ENCODE measurements at regions not wholly inside any gene's neighbourhood (a gene's known extent, or its start where the extent isn't known, plus 50 kb on each side); places are given as distances from the start of the nearest gene placed in this dataset.
"Not testable (repeated sequence)": the region's sequence is repeated elsewhere in the genome, so short reads cannot be mapped to it uniquely, and the experiment has no call there.

GRCh38 chr4:132076829-132077228 is 1072.3 kb upstream of the PCDH10 start:
- no peak for DNase-seq (ENCODE audit: extremely low read depth, low read depth)

DNA sequence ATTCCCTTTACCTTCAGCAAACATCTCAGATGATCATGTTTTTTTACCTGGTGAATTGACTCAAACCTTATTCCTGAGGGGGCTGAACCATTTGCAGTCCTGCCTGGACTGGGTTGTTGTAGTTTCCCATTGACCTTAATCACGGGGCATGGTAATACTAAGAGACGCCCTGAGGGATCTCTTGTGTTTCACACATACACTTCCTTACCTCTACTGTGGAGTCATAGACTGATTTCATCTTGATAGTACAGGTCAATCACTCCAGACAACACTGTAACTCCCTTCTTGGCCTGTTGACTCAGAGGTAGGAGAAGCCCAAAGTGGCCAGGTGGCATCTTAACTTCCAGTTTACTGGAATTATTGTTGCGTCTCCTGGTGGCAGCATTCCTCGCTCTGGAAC is 1064.0 kb upstream of the PCDH10 start:
- DNase-seq (ENCODE audit: extremely low read depth, low read depth) = no peak

- no peak for DNase-seq (ENCODE audit: extremely low read depth, low read depth)
Measured at GRCh38 chr4:132094017-132094416, 1055.1 kb upstream of the PCDH10 start.

GRCh38 chr4:132097041-132097440 is 1052.1 kb upstream of the PCDH10 start:
- no peak for DNase-seq (ENCODE audit: extremely low read depth, low read depth)

GRCh38 chr4:132101526-132101925 is 1047.6 kb upstream of the PCDH10 start:
- no peak for DNase-seq (ENCODE audit: extremely low read depth, low read depth)

DNA sequence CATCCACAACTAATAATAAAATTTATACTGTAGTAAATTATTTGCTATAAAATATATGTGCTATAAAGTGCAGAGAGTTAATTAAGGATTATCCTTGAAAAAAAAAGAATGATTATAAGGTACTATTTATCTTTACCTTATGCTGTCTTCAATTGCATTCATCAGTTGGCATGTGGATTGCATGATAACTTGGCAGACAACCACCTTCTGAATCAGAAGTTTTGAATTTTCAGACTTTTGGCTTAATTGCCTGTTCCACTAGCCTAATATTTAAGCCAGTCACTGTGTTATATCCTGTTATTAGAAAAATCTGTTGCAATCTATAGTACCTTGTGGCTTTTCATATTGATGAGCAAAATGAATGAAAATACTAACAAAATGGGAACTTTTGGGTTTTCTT is 1040.3 kb upstream of the PCDH10 start:
- DNase-seq (ENCODE audit: extremely low read depth, low read depth) = no peak

GRCh38 chr4:132114885-132115284 is 1034.2 kb upstream of the PCDH10 start:
- DNase-seq (ENCODE audit: extremely low read depth, low read depth) = no peak

- not testable (repeated sequence) for DNase-seq (ENCODE audit: extremely low read depth, low read depth)
Measured at GRCh38 chr4:132122741-132123140, 1026.4 kb upstream of the PCDH10 start.

GRCh38 chr4:132123870-132124623 is 1025.0 kb upstream of the PCDH10 start:
- DNase-seq (ENCODE audit: extremely low read depth, low read depth) = no peak

DNA sequence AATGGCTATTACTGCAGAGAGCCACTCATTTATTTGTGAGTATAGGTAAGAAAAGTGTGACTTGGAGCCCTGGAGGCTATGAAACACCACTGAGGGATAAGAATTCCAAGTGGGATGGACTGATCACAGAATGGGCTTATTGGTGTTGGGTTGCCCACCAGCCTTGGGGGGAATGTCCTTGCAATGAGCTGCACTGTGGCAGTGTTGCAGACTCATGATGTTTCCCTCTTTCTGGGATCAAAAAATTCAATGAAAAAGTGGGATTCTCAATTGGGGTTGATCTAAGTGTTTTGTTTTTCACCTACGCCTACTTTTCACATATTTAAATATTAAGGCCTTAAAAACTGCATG is 1024.5 kb upstream of the PCDH10 start:
- DNase-seq (ENCODE audit: extremely low read depth, low read depth) = no peak

- DNase-seq (ENCODE audit: extremely low read depth, low read depth) = no peak
Measured at GRCh38 chr4:132125131-132125530, 1024.0 kb upstream of the PCDH10 start.

DNA sequence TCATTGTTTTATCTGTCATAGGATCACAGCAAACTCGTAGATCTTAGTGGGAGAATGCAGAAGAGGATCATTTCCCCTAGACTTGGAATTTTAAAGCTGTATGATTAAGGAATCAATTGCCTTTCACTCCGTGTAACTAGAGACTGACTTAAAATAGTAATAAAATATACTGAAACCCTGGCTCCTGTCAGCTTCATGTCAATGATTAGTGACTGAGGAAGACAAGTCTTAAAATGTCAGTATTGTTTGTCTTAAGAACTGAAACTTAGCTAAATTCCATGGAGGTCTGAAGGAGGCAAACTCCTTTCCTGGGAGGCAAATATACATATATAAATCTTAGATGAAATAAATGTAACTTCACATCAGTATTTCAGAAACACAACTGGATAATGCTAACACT is 1016.7 kb upstream of the PCDH10 start:
- DNase-seq (ENCODE audit: extremely low read depth, low read depth) = no peak

DNA sequence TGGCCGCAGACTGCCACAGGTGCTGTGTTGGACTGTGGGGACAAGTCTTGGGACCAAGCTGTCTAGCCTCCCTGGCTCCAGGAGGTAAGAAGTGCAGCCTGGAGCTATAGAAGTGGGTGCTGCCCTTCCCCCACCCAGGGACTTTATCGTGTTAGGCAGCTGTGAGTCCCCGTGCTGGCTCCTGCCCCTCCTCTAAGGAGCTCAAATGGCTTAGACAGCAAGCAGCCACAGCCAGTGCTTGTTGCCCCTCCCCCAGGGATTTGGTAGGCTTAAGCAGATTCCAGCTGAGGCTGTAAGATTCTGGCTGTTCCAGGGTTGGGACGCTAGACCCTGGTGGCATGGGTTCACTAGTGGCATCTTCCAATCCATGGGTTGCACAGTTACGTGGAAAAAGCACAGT is 979.4 kb upstream of the PCDH10 start:
- no peak for DNase-seq (ENCODE audit: extremely low read depth, low read depth)

DNA sequence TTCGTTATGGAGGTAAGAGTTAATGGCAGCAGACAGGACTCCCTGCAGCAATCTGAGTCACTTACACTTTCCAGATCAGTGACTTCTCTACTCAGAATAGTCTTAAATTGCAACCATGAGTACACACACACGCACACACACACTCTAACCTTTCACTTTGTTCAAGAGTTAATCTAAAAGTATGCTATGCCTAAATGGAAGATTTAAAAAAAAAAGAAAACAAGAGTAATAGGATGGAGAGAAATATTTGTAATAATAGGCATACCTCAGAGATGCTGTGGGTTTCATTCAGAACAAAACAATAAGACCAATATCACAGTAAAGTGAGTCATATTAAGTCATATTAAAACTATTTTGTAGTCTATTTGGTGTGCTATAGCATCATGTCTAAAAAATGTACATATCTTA is 969.1 kb upstream of the PCDH10 start:
- no peak for DNase-seq (ENCODE audit: extremely low read depth, low read depth)

DNA sequence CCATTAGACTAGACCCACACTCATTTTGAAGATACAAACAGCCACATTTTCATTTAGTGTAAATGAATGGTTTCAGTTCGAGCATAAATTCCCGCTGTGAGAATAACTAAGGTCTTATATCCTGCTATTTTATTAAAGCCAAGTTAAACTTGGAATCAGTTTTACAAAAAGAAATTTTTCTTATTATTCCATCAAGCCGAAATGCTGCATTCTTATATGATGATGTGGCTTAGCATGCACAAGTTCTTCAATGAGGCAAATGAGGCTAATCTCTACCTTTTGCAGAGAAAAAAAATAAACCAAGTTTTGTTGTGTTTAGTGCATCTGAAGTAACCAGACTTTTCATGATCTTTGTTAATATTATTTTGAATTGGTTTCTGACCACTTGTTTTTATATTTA is 953.9 kb upstream of the PCDH10 start:
- no peak for DNase-seq (ENCODE audit: extremely low read depth, low read depth)

GRCh38 chr4:132203618-132204017 is 945.5 kb upstream of the PCDH10 start:
- DNase-seq (ENCODE audit: extremely low read depth, low read depth) = no peak

DNA sequence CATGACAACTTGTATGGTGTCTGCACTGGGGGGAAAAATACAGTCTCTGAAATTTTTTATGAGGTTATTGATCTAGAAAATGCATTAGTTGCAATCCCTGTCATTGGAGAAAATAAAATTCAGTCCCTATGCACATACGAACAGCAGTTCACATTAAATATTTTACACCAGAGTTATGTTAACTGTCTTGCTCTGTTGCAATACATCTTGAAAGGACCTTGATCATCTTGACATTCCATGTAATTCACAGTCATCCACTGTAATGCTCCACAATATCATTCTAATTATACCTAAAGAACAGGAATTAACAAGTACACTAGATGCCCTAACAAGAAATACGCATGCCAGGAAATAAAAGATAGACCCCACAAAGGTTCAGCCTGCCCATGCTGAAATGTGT is 934.6 kb upstream of the PCDH10 start:
- no peak for DNase-seq (ENCODE audit: extremely low read depth, low read depth)

DNA sequence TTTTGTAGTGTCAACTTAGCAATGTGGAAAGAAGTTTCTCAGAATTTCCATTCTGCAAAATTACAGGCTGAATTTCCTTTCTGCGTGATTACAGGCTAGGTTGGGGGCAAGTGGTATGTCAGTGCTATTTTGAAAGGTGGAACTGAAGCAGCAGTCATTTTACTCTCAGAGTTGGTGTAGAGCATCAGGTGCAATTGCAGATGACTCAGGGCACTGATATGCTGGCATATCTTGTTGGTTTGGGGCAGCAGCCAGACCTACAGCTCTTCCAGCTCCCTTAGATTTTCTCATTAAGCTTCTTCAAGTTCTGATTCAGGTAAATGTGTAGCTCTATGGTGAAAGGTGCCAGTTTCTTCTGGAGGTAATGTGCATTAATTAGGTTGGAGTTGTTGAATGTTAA is 930.7 kb upstream of the PCDH10 start:
- DNase-seq (ENCODE audit: extremely low read depth, low read depth) = no peak

GRCh38 chr4:132227151-132227856 is 921.8 kb upstream of the PCDH10 start:
- DNase-seq (ENCODE audit: extremely low read depth, low read depth) = peak; percentile 15

- DNase-seq (ENCODE audit: extremely low read depth, low read depth) = peak; percentile 75
Measured at GRCh38 chr4:132227857-132228165, 921.3 kb upstream of the PCDH10 start.

DNA sequence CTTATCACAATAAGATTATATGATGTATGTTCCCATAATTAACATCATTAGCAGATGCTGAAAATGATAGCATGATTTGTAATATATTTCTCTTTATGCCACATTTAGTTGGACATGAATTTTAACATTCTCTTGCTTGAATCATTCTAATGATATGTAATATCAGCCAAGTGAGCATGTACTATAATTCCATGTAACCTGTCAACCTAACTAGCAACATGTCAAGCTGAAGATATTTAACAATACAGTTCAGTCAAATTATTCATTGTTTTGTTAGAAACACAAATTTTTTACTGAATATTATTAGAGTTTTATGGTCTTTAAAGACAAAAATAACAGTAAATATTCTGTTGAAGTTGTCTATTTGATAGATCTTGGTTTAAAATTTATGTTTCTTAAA is 920.4 kb upstream of the PCDH10 start:
- no peak for DNase-seq (ENCODE audit: extremely low read depth, low read depth)

GRCh38 chr4:132230025-132230424 is 919.1 kb upstream of the PCDH10 start:
- DNase-seq (ENCODE audit: extremely low read depth, low read depth) = no peak

- no peak for DNase-seq (ENCODE audit: extremely low read depth, low read depth)
Measured at GRCh38 chr4:132238697-132239096, 910.4 kb upstream of the PCDH10 start.

Measured in NCI-H460 (cell line).